ENCODE measurements at regions not wholly inside any gene's neighbourhood (a gene's known extent, or its start where the extent isn't known, plus 50 kb on each side); places are given as distances from the start of the nearest gene placed in this dataset.

DNA sequence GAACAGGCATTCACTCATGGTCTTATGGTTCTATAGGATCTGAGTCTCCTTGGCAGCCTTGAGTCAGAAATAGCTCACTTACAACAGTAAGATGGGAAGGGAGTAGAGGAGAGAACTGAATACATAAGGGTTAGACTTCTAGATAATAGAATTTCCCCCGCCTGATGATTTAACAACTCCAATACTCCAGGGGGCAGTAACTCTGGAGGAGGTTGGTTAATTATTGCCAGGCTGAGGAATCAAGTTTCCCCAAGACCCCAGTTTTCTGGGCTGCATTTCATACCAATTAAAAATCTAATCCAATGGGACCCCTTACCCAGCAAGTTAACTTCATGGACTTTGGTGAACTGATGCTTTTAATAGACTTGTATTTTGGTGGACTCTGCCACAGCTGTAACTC, 94.2 kb upstream of the MOCS1 start:
- TF ChIP-seq, protein P1, sequence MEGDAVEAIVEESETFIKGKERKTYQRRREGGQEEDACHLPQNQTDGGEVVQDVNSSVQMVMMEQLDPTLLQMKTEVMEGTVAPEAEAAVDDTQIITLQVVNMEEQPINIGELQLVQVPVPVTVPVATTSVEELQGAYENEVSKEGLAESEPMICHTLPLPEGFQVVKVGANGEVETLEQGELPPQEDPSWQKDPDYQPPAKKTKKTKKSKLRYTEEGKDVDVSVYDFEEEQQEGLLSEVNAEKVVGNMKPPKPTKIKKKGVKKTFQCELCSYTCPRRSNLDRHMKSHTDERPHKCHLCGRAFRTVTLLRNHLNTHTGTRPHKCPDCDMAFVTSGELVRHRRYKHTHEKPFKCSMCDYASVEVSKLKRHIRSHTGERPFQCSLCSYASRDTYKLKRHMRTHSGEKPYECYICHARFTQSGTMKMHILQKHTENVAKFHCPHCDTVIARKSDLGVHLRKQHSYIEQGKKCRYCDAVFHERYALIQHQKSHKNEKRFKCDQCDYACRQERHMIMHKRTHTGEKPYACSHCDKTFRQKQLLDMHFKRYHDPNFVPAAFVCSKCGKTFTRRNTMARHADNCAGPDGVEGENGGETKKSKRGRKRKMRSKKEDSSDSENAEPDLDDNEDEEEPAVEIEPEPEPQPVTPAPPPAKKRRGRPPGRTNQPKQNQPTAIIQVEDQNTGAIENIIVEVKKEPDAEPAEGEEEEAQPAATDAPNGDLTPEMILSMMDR (IDR thresholded peaks at IDR 0.05; ENCODE audit: low read depth, low read length, missing control alignments), result no peak
- H3K4me3 ChIP-seq (replicated peaks; ENCODE audit: low read depth, low read length), result no peak overlapping the region
- DNase-seq (ENCODE audit: extremely low read depth, low read depth), result no peak

DNA sequence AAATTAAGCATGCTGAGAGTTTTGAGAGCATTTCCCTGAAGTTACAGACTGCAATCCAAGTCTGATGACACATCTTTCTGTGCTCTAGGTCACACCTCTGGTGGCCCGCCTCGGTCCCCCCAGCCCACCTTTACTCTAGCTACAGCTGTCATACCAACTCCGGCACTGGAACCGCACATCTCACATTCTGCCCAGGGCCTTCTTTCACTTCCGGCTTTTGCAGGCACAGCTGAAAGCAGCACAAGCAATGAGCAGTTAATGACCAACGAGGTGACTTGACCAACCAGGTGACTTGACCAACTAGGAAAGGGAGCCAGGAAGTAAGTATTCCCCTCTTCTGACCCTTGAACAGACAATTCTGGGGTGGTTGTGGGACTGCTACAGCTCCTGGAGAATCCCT, 88.6 kb upstream of the MOCS1 start:
- no peak overlapping the region for H3K4me3 ChIP-seq (replicated peaks; ENCODE audit: low read depth, low read length)
- DNase-seq (ENCODE audit: extremely low read depth, low read depth), result no peak
- TF ChIP-seq, protein P1 (IDR thresholded peaks at IDR 0.05; ENCODE audit: low read depth, low read length, missing control alignments), result no peak

DNA sequence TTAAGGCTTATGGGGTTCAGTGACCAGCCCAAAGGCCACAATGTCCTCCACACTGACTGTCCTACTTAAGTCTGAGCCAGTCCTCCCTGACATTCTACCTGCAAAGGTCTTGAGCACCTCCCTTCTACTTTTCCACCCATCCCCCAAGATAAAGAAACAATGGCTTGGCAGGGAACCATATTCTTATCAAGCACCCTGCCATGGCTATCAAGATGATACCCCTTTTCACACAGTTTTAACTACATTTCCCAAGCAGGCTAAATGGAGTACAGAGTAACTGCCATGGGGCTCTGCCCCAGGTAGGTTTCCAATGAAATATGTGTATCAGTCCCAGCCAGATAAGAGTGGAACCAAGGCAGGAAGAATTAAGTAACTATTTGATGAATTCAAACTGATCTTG, 85.9 kb upstream of the MOCS1 start:
- TF ChIP-seq, protein P1 (IDR thresholded peaks at IDR 0.05; ENCODE audit: low read depth, low read length, missing control alignments), result no peak
- no peak for DNase-seq (ENCODE audit: extremely low read depth, low read depth)
- H3K4me3 ChIP-seq (replicated peaks; ENCODE audit: low read depth, low read length), result no peak overlapping the region

DNA sequence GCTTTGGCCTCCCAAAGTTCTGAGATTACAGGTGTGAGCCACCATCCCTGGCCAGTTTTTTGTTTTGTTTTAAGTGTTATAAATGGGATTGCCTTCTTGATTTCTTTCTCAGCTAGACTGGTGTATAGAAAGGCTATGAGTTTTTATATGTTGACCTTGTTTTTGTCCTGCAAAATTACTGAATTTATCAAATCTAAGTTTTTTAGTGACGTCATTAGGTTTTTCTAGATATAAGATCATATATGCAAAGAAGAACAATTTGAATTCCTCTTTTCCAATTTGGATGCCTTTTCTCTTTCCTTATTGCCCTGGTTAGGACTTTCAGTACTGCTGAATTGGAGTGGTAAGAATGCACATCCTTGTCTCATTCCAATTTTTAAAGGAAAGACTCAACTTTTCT, 81.3 kb upstream of the MOCS1 start:
- TF ChIP-seq, protein P1 (IDR thresholded peaks at IDR 0.05; ENCODE audit: low read depth, low read length, missing control alignments), result no peak
- no peak for DNase-seq (ENCODE audit: extremely low read depth, low read depth)
- H3K4me3 ChIP-seq (replicated peaks; ENCODE audit: low read depth, low read length), result no peak overlapping the region

DNA sequence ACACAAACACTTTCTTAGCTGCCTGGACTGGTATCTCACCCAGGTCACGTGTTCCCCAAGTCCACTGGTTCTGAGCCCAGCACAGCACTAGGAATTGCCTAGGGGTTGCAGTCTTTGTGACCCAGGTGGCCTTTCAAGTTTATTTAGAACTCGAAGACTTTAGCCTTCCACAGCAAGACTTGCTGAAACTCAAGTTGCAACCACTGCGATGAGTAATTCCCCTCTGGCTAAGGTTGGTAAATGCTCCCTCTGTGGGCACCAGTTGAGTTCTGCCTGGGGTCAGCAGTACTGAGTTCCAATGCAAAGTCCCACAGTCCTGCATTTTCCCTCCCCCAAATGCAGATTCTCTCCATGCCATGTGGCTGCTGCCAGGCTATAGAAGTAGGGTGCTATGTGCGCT, 77.6 kb upstream of the MOCS1 start:
- no peak for DNase-seq (ENCODE audit: extremely low read depth, low read depth)
- no peak overlapping the region for H3K4me3 ChIP-seq (replicated peaks; ENCODE audit: low read depth, low read length)
- TF ChIP-seq, protein P1 (IDR thresholded peaks at IDR 0.05; ENCODE audit: low read depth, low read length, missing control alignments), result no peak

DNA sequence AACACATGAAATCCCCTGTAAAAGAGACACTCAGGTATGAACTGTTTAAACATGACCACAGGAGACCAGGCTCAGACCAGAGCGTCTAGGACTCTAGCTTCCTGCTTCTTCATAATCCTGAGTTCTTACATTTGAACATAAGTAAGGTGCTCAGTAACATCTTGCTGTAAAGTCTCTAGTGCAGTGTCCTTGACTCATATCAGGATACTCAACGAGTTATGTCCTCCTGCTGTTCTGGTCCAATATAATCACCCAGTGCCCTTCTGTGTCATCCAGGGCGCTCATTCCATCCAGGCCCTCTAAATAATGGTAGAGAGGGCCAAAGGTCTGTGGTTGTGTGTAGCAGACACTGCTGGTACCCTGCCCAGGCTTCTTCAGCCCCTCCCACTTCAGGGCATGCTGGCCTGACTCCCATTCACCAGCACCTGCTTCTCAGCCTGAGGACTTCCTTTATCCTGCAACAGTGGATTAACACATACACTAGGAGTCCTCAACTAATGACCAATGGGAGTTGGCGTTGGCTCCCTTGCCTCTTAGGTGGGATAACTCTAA, 66.8 kb upstream of the MOCS1 start:
- no peak overlapping the region for H3K4me3 ChIP-seq (replicated peaks; ENCODE audit: low read depth, low read length)
- TF ChIP-seq, protein P1 (IDR thresholded peaks at IDR 0.05; ENCODE audit: low read depth, low read length, missing control alignments), result no peak
- no peak for DNase-seq (ENCODE audit: extremely low read depth, low read depth)

All from HFF-Myc (cell line).